RWPE2 (cell line): ENCODE measurements at regions not wholly inside any gene's neighbourhood (a gene's known extent, or its start where the extent isn't known, plus 50 kb on each side); places are given as distances from the start of the nearest gene placed in this dataset.

Experiments
- ATAC-seq: fragments of 200-7000 bp; cut with Tn5 transposase; 3 replicates; pipeline ENCODE4 v1.9.1; 2021; ENCODE audit warnings: low read depth
- DNase-seq: peaks from one replicate; pipeline ENCODE4 v3.0.0-alpha.2; 2020; ENCODE audit warnings: low spot score
- H3K27ac ChIP-seq: fragments of 450-650 bp; 2 replicates; pipeline ENCODE4 v1.5.1; 2017; ENCODE audit warnings: mild to moderate bottlenecking; ENCODE audit not compliant: poor library complexity, severe bottlenecking
- H3K27me3 ChIP-seq: fragments of 250-450 bp; sonication (Bioruptor Pico); 2 replicates; pipeline ENCODE4 v1.5.1; 2021; ENCODE audit warnings: mild to moderate bottlenecking, moderate library complexity; ENCODE audit not compliant: insufficient read depth, poor library complexity, severe bottlenecking
- H3K36me3 ChIP-seq: fragments of 250-450 bp; sonication (Bioruptor Pico); 2 replicates; pipeline ENCODE4 v1.5.1; 2020; ENCODE audit warnings: low read depth, mild to moderate bottlenecking, moderate library complexity
- H3K4me1 ChIP-seq: fragments of 250-450 bp; sonication (Bioruptor Pico); 2 replicates; pipeline ENCODE4 v1.5.1; 2021; ENCODE audit warnings: mild to moderate bottlenecking, moderate library complexity; ENCODE audit not compliant: insufficient read depth, poor library complexity, severe bottlenecking
- H3K4me3 ChIP-seq: fragments of 250-450 bp; sonication (Bioruptor Pico); 2 replicates; pipeline ENCODE4 v1.5.1; 2021; ENCODE audit warnings: mild to moderate bottlenecking, moderate library complexity; ENCODE audit not compliant: severe bottlenecking
- H3K9me3 ChIP-seq: fragments of 250-450 bp; sonication (Bioruptor Pico); 2 replicates; pipeline ENCODE4 v1.5.1; 2021; ENCODE audit warnings: mild to moderate bottlenecking, moderate library complexity; ENCODE audit not compliant: severe bottlenecking
- CTCF ChIP-seq: fragments of 450-650 bp; IDR thresholded peaks from one replicate; pipeline ENCODE4 v1.5.1; 2017; ENCODE audit warnings: mild to moderate bottlenecking, moderate library complexity; ENCODE audit not compliant: poor library complexity, severe bottlenecking

- H3K4me3 ChIP-seq: no peak overlapping the region
- TF ChIP-seq CTCF: no peak
- ATAC-seq (no peak), DNase-seq (no peak)
- H3K4me1 ChIP-seq: no peaks in the 10 kb centered on the region
- H3K27me3 ChIP-seq: no peaks in the 10 kb centered on the region
- no peaks in the 10 kb centered on the region for H3K9me3 ChIP-seq
- H3K36me3 ChIP-seq: no peaks in the 10 kb centered on the region
- H3K27ac ChIP-seq: no peak overlapping the region
Observed at GRCh38 chr4:54475546-54475945, 182.2 kb upstream of the KIT start.

- peaks cover 6% of the 10 kb centered on the region for H3K4me1 ChIP-seq
- no peak overlapping the region for H3K27ac ChIP-seq
- H3K36me3 ChIP-seq: no peaks in the 10 kb centered on the region
- no peaks in the 10 kb centered on the region for H3K27me3 ChIP-seq
- DNase-seq: no peak
- TF ChIP-seq CTCF: no peak
- H3K9me3 ChIP-seq: no peaks in the 10 kb centered on the region
- no peak for ATAC-seq
- H3K4me3 ChIP-seq: no peak overlapping the region
Observed at GRCh38 chr4:54482529-54483200, 175.1 kb upstream of the KIT start.

GRCh38 chr4:54484383-54484782, 173.4 kb upstream of the KIT start:
- Histone ChIP-seq H3K27me3 (no peaks in the 10 kb centered on the region), H3K27ac (no peak overlapping the region), H3K4me1 (peaks cover 6% of the 10 kb centered on the region), H3K36me3 (no peaks in the 10 kb centered on the region), H3K4me3 (no peak overlapping the region), H3K9me3 (no peaks in the 10 kb centered on the region)
- ATAC-seq: peak; percentile 77
- TF ChIP-seq CTCF: no peak
- peak; percentile 72 for DNase-seq

GRCh38 chr4:54487491-54487890, 170.3 kb upstream of the KIT start:
- H3K36me3 ChIP-seq: no peaks in the 10 kb centered on the region
- no peak overlapping the region for H3K27ac ChIP-seq
- H3K9me3 ChIP-seq: no peaks in the 10 kb centered on the region
- DNase-seq (no peak), ATAC-seq (no peak)
- peaks cover 6% of the 10 kb centered on the region for H3K4me1 ChIP-seq
- TF ChIP-seq CTCF: no peak
- no peak overlapping the region for H3K4me3 ChIP-seq
- H3K27me3 ChIP-seq: no peaks in the 10 kb centered on the region

- H3K27me3 ChIP-seq: no peaks in the 10 kb centered on the region
- peaks cover 7% of the 10 kb centered on the region for H3K4me1 ChIP-seq
- DNase-seq: no peak
- H3K36me3 ChIP-seq: no peaks in the 10 kb centered on the region
- no peak for ATAC-seq
- no peak for TF ChIP-seq CTCF
- H3K9me3 ChIP-seq: no peaks in the 10 kb centered on the region
- H3K27ac ChIP-seq: no peak overlapping the region
- no peak overlapping the region for H3K4me3 ChIP-seq
Observed at GRCh38 chr4:54493862-54494261, 163.9 kb upstream of the KIT start.
